AML-193 (cell line): ENCODE measurements at regions not wholly inside any gene's neighbourhood (a gene's known extent, or its start where the extent isn't known, plus 50 kb on each side); places are given as distances from the start of the nearest gene placed in this dataset.

Source experiments
- DNase-seq, 2 experiments: peaks; one replicate each; lab custom pipeline; 2025; lab: John Stamatoyannopoulos, UW

DNA sequence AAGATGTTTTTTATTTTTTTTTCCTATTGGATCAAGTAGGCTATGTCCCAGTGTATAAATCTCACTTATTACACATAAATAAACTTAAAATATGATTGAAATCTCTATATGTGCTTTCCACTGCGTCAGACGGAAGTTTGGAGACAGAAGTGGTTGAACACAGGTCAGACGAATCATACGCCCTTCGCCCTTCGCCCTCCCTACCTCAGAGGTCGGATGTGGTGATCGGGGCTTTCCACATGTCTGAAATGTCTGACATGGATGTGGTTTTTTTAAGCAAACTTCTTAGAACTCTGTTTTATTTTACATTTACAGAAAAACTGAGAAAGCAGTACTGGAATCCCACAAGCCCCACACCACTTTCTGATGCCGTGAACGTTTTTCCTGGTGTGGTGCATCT, 344.4 kb downstream of the THBS2 start:
- DNase-seq = no peak

DNA sequence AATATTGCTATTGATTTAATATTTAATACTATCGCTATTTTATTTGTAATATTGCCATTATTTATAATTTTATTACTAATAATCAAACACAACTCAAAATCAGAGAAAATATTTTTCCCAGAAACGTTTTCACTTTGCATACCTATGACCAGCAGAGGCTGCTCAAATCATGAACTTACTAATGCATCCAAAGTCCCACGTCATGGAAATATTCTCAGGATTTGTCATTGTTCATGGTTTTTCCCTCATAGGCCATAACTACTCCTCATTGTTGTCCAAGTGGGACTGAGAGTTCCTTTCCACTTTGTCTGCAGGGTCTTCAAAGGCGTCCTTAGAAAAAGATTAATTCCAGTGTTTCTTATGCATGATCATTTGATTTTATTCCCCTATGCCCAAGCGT, 344.8 kb downstream of the THBS2 start:
- no peak for DNase-seq

DNA sequence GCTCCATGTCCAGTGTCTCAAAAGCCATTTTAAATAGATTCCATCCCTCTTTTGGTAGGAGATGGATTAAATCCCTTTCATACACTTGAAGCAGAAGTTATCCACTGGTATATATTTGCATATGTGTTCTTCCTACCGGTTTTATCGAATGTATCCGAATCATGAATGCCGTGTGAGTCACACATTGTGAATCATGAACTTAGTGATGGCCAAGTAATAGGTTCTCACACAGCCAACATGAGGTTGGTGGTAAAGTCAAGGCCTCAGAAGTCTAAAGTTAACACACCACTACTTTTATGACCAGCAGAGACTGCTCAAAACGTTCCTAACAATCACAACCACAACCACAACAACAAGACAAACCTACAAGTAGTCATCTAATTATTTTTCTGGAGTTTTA, 345.5 kb downstream of the THBS2 start:
- DNase-seq = no peak

DNA sequence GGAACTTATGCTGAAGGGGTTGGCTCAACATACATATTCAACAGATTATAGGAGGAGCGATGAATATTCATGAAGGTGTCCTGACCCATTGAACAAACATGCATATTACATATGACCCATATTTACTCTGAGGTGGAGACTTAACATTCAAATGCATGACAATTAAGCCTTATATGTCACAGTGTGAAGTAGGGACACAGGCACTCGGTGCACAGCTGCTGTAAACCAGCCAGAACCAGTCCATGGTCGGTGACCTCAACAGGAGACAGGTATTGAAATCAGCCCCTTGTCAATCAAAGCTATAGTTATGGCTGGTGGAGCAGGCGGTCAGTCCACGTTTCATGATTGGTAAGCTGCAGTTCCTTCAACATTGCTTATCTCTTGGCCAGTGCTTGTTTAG, 347.3 kb downstream of the THBS2 start:
- no peak for DNase-seq

- no peak for DNase-seq
Measured at GRCh38 chr6:168905451-168906090, 348.1 kb downstream of the THBS2 start.

GRCh38 chr6:168903613-168904345, 349.9 kb downstream of the THBS2 start:
- DNase-seq = no peak

DNA sequence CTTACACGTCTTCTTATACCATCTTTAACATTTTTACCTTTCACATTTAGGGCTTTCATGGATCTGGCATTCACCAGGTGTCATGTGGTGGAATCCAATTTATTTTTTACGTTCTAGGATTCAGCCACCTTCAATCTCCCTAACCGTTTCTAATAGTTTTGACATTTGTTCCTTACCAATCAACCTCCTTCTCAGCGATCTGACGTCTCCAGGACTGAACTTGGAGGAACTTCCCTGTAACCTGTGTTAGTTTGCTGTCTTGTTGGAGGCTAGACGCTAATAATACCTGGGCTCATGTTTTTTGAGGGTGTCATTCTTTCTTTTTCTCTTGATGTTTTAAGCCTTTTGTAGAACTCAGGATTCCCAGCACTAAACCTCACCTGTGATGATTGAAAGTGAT, 351.6 kb downstream of the THBS2 start:
- no peak for DNase-seq

DNA sequence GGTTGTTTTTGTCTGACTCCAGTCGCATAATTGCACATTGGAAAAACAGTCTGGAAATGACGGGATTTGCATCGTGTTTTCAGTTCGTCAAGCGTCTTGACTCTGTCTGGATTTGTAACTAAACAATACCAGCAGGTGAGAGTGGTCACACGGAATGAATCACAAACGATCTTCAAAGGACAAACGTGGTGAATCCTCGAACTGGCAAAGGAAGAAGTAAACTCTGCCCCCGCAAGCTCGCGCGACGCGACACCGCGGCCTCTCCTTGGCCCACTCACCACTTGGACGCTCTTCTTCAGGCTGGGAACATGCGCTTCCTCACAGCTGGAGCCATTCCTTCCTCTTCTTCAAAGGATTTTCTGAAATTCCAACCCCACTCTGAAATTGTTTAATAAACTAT, 352.6 kb downstream of the THBS2 start:
- no peak for DNase-seq

GRCh38 chr6:168896321-168896720, 357.3 kb downstream of the THBS2 start:
- no peak for DNase-seq

- DNase-seq = peak; percentile 71 to 75
Measured at GRCh38 chr6:168895102-168895812, 358.4 kb downstream of the THBS2 start.

- no peak for DNase-seq
Measured at GRCh38 chr6:168892031-168892430, 361.6 kb downstream of the THBS2 start.

DNA sequence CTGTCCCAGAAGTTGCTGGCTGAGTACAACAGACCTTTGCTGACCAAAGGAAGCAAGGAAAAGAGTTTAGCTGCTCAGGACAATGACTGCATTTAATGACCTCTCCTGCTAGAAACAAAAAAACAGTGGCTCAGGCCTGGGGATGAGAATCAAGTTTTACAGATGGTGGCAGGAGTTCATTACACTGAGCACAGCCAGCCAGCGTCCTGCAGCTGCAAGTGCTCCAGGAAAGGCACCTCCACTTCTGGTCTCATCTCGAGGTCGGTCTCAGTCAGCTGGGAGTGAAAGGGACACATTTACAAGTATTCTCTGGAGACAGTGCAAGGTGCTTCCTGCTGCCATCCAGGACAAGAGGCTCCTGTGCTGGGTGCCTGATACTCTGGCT, 362.7 kb downstream of the THBS2 start:
- DNase-seq = no peak

- no peak for DNase-seq
Measured at GRCh38 chr6:168890306-168890980, 363.2 kb downstream of the THBS2 start.

- no peak for DNase-seq
Measured at GRCh38 chr6:168888786-168889345, 364.8 kb downstream of the THBS2 start.

GRCh38 chr6:168888102-168888501, 365.5 kb downstream of the THBS2 start:
- no peak for DNase-seq

GRCh38 chr6:168887621-168888020, 366.0 kb downstream of the THBS2 start:
- DNase-seq = no peak

DNA sequence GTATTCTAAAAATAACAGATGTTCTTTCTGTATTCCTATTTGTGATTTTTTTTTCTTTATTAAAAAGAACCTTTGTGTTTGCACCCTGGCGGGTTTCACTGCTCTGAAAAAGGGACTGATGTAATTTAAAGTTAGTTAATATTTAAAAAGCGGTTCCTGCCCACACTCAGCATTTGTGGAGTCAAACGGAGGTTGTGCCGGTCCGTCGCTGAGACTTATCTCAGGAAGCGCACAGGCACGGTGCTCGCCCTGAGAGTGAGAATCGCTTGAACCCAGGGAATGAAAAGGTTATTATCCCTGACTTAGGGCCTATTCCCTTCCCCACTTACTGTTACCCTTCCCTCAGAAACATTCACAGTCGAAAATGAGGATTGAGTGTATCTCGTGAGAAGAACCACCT, 366.7 kb downstream of the THBS2 start:
- no peak for DNase-seq

DNA sequence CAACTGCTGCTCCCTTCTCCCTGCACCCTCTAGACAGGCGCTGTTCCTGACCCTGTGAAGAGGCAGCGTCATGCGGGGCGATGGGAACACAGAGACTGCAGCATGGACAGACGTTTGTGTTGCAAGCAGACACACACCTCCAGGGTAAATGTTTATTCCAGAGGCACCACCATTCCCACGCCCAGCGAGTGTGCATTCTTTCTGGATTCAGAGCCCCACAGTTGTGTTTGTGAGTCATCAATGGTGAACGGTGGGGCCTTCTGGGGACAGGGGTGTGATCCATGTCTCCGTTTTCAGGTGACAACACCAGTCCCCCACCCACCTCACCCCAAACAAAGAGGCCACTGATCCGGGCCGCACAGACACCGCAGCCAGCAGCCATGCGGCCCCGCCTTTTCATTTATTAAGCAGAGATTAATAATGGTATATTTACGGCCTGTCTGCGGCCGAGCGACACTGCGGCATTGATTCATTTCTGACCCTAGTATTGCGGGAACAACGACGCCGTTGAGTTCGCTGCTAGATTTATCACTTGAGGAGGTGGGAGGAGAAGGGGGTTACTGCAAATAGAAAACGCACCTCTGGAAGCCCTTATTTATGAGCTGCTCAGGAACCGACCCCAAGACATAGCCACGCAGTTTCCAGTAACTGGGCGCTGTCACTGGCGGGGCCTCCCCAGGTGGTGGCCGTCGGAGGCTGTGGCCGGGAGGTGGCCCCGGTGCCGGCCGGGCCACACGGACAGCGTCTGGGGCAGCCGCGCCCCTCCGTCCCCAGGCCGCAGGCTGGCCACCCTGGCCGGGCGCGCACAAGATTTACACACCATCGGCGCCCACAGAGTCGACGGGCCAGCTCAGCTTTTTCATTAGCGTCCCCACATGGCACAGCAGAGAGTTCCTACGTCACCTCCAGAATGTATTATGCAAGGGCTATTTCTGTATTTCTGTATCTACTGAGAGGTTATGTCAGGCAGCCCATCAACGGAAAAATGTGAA, 367.6 kb downstream of the THBS2 start:
- no peak for DNase-seq

- DNase-seq = no peak
Measured at GRCh38 chr6:168885196-168885595, 368.4 kb downstream of the THBS2 start.

- DNase-seq = no peak
Measured at GRCh38 chr6:168884646-168885086, 369.0 kb downstream of the THBS2 start.

DNA sequence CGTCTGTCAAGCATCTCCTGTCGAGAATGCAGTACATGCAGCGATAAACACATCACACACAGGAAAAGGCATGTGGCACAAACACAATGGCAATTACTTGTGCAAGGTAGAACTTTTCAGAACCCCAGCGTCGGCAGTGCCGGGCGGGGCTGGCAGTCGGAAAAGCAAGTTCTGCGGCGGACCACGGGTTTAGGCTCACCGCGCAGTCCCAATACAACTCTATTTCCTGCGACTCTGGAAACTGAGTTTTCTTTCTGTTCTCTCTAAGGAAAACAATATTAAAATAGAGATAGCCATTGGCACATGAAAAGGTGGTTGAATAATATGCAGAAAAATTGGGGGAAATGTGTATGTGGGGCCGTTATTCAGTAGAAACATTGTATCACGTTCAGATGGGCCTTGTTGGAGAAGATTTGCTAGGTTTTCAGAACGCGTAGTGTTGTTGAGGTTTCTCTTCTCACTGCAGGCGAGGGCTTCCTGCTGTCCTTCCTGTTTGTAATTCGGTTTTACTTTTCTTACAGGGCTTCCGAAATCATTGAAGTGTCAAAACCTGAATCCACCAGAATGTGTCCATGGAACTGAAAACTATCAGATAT, 369.5 kb downstream of the THBS2 start:
- DNase-seq = no peak
